NT2/D1 (cell line): ENCODE measurements at regions not wholly inside any gene's neighbourhood (a gene's known extent, or its start where the extent isn't known, plus 50 kb on each side); places are given as distances from the start of the nearest gene placed in this dataset.

Experiments used
- DNase-seq: peaks from one replicate; pipeline ENCODE4 v3.0.0-alpha.2; 2011; ENCODE audit warnings: low read depth, low spot score
- H3K27me3 ChIP-seq: 2 replicates; pipeline ENCODE4 v1.6.0; 2011; ENCODE audit warnings: mild to moderate bottlenecking; ENCODE audit not compliant: insufficient read length, insufficient read depth
- H3K36me3 ChIP-seq: 2 replicates; pipeline ENCODE4 v1.6.1; 2011; ENCODE audit warnings: mild to moderate bottlenecking, low read length, mixed read lengths; ENCODE audit not compliant: insufficient read depth, insufficient read length
- H3K4me1 ChIP-seq: 2 replicates; pipeline ENCODE4 v1.5.1; 2011; ENCODE audit not compliant: insufficient read depth, insufficient read length
- H3K4me3 ChIP-seq: 2 replicates; pipeline ENCODE4 v1.5.1; 2011; ENCODE audit warnings: low read depth; ENCODE audit not compliant: insufficient read length
- H3K9ac ChIP-seq: 2 replicates; pipeline ENCODE4 v1.6.0; 2011; ENCODE audit warnings: low read depth; ENCODE audit not compliant: insufficient read length
- H3K9me3 ChIP-seq: 2 replicates; pipeline ENCODE4 v1.5.1; 2011; ENCODE audit warnings: mild to moderate bottlenecking, low read length; ENCODE audit not compliant: insufficient read depth
- SUZ12 ChIP-seq: IDR thresholded peaks from 2 replicates; pipeline ENCODE4 v1.6.1; 2011; ENCODE audit not compliant: insufficient read length, insufficient read depth; ENCODE audit errors: extremely low read depth
- YY1 ChIP-seq: IDR thresholded peaks from 2 replicates; pipeline ENCODE4 v1.6.1; 2011; ENCODE audit not compliant: insufficient read length, insufficient read depth
- ZNF274 ChIP-seq: IDR thresholded peaks from 2 replicates; pipeline ENCODE4 v1.6.1; 2011; ENCODE audit warnings: mild to moderate bottlenecking, low read depth, low read length

DNA sequence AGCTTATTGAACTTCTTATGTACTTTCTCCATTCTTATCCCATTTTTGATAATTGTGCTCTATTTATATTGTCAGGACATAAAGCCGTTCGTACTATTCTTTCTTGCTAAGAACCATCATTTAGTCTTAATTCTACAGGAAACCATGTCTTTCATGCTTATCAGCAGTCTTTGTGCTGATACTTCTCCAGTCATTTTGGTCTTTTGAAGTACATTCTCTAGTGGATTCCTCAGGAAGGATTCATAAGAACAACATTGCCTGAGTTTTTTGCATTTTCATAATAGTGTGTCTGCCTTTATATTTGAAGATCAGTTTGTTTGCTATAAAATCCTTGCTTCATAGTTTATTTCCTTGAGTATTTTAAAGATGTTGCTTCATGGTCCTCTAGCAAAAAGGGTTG is 126.6 kb upstream of the NEO1 start:
- H3K4me3 ChIP-seq = no peak overlapping the region
- no peaks in the 10 kb centered on the region for H3K27me3 ChIP-seq
- no peaks in the 10 kb centered on the region for H3K36me3 ChIP-seq
- no peak for DNase-seq
- no peak for TF ChIP-seq SUZ12
- no peak for TF ChIP-seq ZNF274
- no peak for TF ChIP-seq YY1
- no peak overlapping the region for H3K9ac ChIP-seq
- H3K9me3 ChIP-seq = no peaks in the 10 kb centered on the region
- no peaks in the 10 kb centered on the region for H3K4me1 ChIP-seq

DNA sequence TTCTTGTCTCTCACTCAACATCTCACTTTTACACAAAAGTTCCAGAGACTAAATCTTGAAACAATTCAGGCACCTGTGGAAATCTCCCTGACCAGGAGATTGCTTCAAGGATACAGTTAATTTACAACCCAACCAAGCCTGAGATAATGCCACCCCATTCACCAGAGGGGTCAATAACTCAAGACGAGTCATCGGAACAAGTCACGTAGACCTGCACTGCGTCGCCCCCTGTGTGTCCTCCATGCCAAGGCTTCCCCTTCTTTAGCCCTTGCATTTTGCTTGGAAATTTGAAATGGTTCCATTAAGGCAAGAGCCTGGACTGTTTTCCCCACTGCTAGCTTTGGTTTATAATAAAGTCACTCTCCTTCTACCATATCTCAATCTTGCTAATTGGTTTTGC is 129.0 kb upstream of the NEO1 start:
- no peak overlapping the region for H3K4me3 ChIP-seq
- no peaks in the 10 kb centered on the region for H3K9me3 ChIP-seq
- TF ChIP-seq SUZ12 = no peak
- no peak for TF ChIP-seq ZNF274
- TF ChIP-seq YY1 = no peak
- H3K4me1 ChIP-seq = no peaks in the 10 kb centered on the region
- no peaks in the 10 kb centered on the region for H3K36me3 ChIP-seq
- no peaks in the 10 kb centered on the region for H3K27me3 ChIP-seq
- no peak overlapping the region for H3K9ac ChIP-seq
- DNase-seq = peak; percentile 27

DNA sequence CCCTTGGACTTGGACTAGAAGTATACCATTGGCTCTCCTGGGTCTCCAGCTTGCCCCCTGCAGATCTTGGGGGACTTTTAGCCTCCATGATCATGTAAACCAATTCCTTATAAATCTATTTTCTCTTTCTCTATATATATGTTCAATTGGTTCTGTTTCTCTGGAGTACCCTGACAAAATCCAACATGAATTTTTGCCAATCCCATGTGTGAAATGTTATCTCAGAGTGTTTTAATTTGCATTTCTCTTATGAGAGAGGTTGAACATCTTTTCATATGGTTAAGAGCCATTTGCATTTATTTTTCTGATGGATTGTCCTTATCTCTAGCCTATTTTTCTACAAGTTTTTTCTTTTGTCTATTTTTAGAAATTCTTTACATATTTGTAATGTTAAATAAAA is 131.7 kb upstream of the NEO1 start:
- no peak overlapping the region for H3K9ac ChIP-seq
- TF ChIP-seq YY1 (no peak), ZNF274 (no peak), SUZ12 (no peak)
- H3K27me3 ChIP-seq = no peaks in the 10 kb centered on the region
- H3K4me1 ChIP-seq = no peaks in the 10 kb centered on the region
- no peak overlapping the region for H3K4me3 ChIP-seq
- no peaks in the 10 kb centered on the region for H3K9me3 ChIP-seq
- no peak for DNase-seq
- H3K36me3 ChIP-seq = no peaks in the 10 kb centered on the region

DNA sequence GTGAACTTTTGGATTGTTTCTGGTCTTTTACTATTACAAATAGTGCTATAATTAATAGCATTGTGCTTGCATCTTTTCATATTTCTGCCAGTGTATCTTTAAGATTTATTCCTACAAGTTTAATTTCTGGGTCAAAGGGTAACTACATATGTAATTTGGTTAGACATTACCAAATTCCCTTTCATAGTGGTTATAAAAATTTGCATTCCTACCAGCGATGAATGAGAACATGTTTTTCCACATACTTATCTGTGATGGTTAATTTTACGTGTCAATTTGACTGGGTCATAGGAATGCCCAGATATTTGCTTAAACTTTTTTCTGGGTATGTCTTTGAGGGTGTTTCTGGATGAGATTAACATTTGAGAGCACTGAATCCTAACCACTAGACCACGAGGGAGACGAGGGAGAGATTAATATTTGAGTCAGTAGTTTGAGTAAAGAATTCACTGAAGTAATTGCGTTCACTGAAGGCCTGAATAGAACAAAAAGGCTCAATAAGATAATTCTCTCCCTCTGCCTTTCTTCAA is 132.3 kb upstream of the NEO1 start:
- Histone ChIP-seq H3K27me3 (no peaks in the 10 kb centered on the region), H3K4me3 (no peak overlapping the region), H3K4me1 (no peaks in the 10 kb centered on the region), H3K9me3 (no peaks in the 10 kb centered on the region), H3K36me3 (no peaks in the 10 kb centered on the region), H3K9ac (no peak overlapping the region)
- no peak for TF ChIP-seq ZNF274
- TF ChIP-seq SUZ12 = no peak
- TF ChIP-seq YY1 = no peak
- no peak for DNase-seq

DNA sequence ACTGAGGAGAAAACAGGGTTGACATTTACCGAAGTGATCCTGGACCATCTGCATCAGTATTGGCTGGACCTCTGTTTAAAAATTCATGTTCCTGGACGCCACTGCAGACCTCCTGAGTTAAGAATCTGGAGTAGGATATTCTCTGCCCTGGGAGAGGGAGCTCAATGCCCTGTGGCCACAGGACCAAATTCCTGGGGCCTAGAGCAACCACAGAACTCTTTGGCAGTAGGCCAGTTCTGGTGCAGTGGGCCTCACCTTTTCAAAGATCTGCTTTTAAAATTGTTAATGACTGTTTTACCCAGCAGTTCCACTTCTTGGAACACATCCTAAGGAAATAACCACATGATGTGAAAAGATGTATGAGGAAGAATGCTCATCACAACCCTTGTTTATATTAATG is 133.3 kb upstream of the ADPGK start:
- Histone ChIP-seq H3K4me3 (no peak overlapping the region), H3K4me1 (no peaks in the 10 kb centered on the region), H3K9me3 (no peaks in the 10 kb centered on the region), H3K36me3 (no peaks in the 10 kb centered on the region), H3K27me3 (no peaks in the 10 kb centered on the region), H3K9ac (no peak overlapping the region)
- TF ChIP-seq ZNF274 (no peak), SUZ12 (no peak), YY1 (no peak)
- no peak for DNase-seq

DNA sequence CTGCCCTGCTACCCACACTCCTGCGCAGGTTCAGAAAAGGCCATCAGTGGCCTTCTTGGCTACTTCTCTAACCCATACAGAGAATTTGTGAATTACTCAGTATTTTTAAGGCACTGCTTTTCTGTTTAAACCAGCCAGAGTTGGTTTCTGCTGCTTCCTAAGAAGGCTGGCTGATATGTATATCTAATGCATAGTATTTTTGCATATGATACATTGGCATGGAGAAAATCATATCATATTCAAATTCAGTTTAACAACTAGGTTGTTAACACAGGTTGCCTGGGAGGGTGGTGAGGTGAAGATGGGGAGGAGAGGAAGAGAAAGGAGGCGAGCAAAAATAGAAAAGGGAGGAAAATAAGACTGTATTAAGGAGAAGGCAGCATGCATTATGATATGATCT is 132.8 kb upstream of the ADPGK start:
- no peak for TF ChIP-seq ZNF274
- no peak for TF ChIP-seq SUZ12
- no peak for TF ChIP-seq YY1
- H3K4me1 ChIP-seq = no peaks in the 10 kb centered on the region
- no peaks in the 10 kb centered on the region for H3K9me3 ChIP-seq
- no peaks in the 10 kb centered on the region for H3K27me3 ChIP-seq
- no peak overlapping the region for H3K4me3 ChIP-seq
- H3K9ac ChIP-seq = no peak overlapping the region
- DNase-seq = no peak
- no peaks in the 10 kb centered on the region for H3K36me3 ChIP-seq

DNA sequence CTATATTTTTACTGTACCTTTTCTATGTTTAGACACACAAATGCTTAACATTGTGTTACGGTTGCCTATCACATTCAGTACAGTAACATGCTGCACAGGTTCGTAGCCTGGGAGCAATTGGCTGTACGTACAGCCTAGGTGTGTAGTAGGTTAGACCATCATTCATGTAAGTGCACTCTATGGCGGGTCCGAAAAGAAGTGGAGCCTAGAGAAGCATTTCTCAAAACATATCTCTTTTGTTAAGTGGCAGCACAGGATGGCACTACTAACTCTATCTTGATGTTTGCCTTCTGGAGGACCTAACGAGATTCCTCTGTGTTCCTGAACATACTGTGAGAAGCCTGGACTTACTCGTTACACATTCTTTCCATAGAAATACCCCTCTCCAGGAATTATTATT is 132.3 kb upstream of the ADPGK start:
- TF ChIP-seq ZNF274 = no peak
- TF ChIP-seq YY1 = no peak
- no peak for TF ChIP-seq SUZ12
- Histone ChIP-seq H3K4me3 (no peak overlapping the region), H3K9ac (no peak overlapping the region), H3K9me3 (no peaks in the 10 kb centered on the region), H3K36me3 (no peaks in the 10 kb centered on the region), H3K4me1 (no peaks in the 10 kb centered on the region), H3K27me3 (no peaks in the 10 kb centered on the region)
- DNase-seq = no peak

DNA sequence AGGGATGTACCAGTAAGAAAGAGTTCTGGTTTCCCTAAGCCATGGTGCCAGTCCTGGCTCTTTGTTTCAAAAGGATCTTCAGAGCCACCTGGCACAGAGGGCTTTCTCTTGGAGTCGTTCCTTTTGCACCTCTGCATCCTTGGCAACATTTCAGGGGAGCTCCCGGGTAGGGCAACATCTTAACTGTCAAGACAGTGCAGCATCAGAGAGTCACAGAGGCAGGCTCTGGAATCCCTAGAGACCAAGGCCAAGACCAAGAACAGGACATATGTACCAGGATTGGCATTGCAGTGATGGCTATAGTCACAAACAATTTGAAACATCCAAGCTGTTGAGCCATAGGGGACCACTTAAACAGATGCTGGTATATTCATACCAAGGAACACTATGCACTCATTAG is 129.4 kb upstream of the ADPGK start:
- Histone ChIP-seq H3K4me3 (no peak overlapping the region), H3K36me3 (no peaks in the 10 kb centered on the region), H3K27me3 (no peaks in the 10 kb centered on the region), H3K4me1 (no peaks in the 10 kb centered on the region), H3K9ac (no peak overlapping the region), H3K9me3 (no peaks in the 10 kb centered on the region)
- TF ChIP-seq ZNF274 (no peak), SUZ12 (no peak), YY1 (no peak)
- DNase-seq = no peak
